ENCODE measurements at regions not wholly inside any gene's neighbourhood (a gene's known extent, or its start where the extent isn't known, plus 50 kb on each side); places are given as distances from the start of the nearest gene placed in this dataset.

- no peaks in the 10 kb centered on the region for H3K9me3 Mint-ChIP-seq
- peaks cover 51% of the 10 kb centered on the region for H3K4me1 Mint-ChIP-seq
- DNase-seq (ENCODE audit: low spot score in 2 of 2, unreplicated experiment in 2 of 2) = no peak
- H3K27me3 Mint-ChIP-seq (ENCODE audit: low read depth) = no peaks in the 10 kb centered on the region
- H3K27ac Mint-ChIP-seq = peak overlapping the region; percentile 97
- H3K36me3 Mint-ChIP-seq = no peaks in the 10 kb centered on the region
- no peak overlapping the region for H3K4me3 Mint-ChIP-seq
- no peak for TF ChIP-seq CTCF (IDR thresholded peaks at IDR 0.05; ENCODE audit: unreplicated experiment)
Observed at GRCh38 chr10:21314111-21314626, 211.3 kb downstream of the SKIDA1 start.

GRCh38 chr10:21313691-21314090 lies 211.8 kb downstream of the SKIDA1 start:
- H3K27me3 Mint-ChIP-seq (ENCODE audit: low read depth) = no peaks in the 10 kb centered on the region
- no peak overlapping the region for H3K4me3 Mint-ChIP-seq
- no peak for DNase-seq (ENCODE audit: low spot score in 2 of 2, unreplicated experiment in 2 of 2)
- peak overlapping the region; percentile 97 for H3K27ac Mint-ChIP-seq
- H3K36me3 Mint-ChIP-seq = no peaks in the 10 kb centered on the region
- TF ChIP-seq CTCF (IDR thresholded peaks at IDR 0.05; ENCODE audit: unreplicated experiment) = no peak
- H3K9me3 Mint-ChIP-seq = no peaks in the 10 kb centered on the region
- peaks cover 50% of the 10 kb centered on the region for H3K4me1 Mint-ChIP-seq

- no peak overlapping the region for H3K4me3 Mint-ChIP-seq
- no peaks in the 10 kb centered on the region for H3K9me3 Mint-ChIP-seq
- H3K4me1 Mint-ChIP-seq = peaks cover 42% of the 10 kb centered on the region
- no peaks in the 10 kb centered on the region for H3K36me3 Mint-ChIP-seq
- peak overlapping the region; percentile 73 for H3K27ac Mint-ChIP-seq
- DNase-seq (ENCODE audit: low spot score in 2 of 2, unreplicated experiment in 2 of 2) = no peak
- TF ChIP-seq CTCF (IDR thresholded peaks at IDR 0.05; ENCODE audit: unreplicated experiment) = no peak
- H3K27me3 Mint-ChIP-seq (ENCODE audit: low read depth) = no peaks in the 10 kb centered on the region
Observed at GRCh38 chr10:21311426-21311825, 214.1 kb downstream of the SKIDA1 start.

- H3K4me1 Mint-ChIP-seq = peaks cover 24% of the 10 kb centered on the region
- no peaks in the 10 kb centered on the region for H3K9me3 Mint-ChIP-seq
- H3K36me3 Mint-ChIP-seq = no peaks in the 10 kb centered on the region
- no peaks in the 10 kb centered on the region for H3K27me3 Mint-ChIP-seq (ENCODE audit: low read depth)
- DNase-seq (ENCODE audit: low spot score in 2 of 2, unreplicated experiment in 2 of 2) = no peak
- peak overlapping the region; percentile 6 for H3K27ac Mint-ChIP-seq
- no peak overlapping the region for H3K4me3 Mint-ChIP-seq
- TF ChIP-seq CTCF (IDR thresholded peaks at IDR 0.05; ENCODE audit: unreplicated experiment) = no peak
Observed at GRCh38 chr10:21309427-21309826, 216.1 kb downstream of the SKIDA1 start.

GRCh38 chr10:21308946-21309345 lies 216.5 kb downstream of the SKIDA1 start:
- no peak for TF ChIP-seq CTCF (IDR thresholded peaks at IDR 0.05; ENCODE audit: unreplicated experiment)
- no peaks in the 10 kb centered on the region for H3K36me3 Mint-ChIP-seq
- no peak overlapping the region for H3K4me3 Mint-ChIP-seq
- peaks cover 20% of the 10 kb centered on the region for H3K4me1 Mint-ChIP-seq
- no peak for DNase-seq (ENCODE audit: low spot score in 2 of 2, unreplicated experiment in 2 of 2)
- H3K9me3 Mint-ChIP-seq = no peaks in the 10 kb centered on the region
- H3K27ac Mint-ChIP-seq = no peak overlapping the region
- H3K27me3 Mint-ChIP-seq (ENCODE audit: low read depth) = no peaks in the 10 kb centered on the region

GRCh38 chr10:21308018-21308417 lies 217.5 kb downstream of the SKIDA1 start:
- no peaks in the 10 kb centered on the region for H3K9me3 Mint-ChIP-seq
- H3K36me3 Mint-ChIP-seq = no peaks in the 10 kb centered on the region
- DNase-seq (ENCODE audit: low spot score in 2 of 2, unreplicated experiment in 2 of 2) = no peak
- H3K4me1 Mint-ChIP-seq = peaks cover 13% of the 10 kb centered on the region
- no peak for TF ChIP-seq CTCF (IDR thresholded peaks at IDR 0.05; ENCODE audit: unreplicated experiment)
- no peaks in the 10 kb centered on the region for H3K27me3 Mint-ChIP-seq (ENCODE audit: low read depth)
- no peak overlapping the region for H3K4me3 Mint-ChIP-seq
- no peak overlapping the region for H3K27ac Mint-ChIP-seq
